Hepatocyte (in vitro differentiated cells): ENCODE measurements at regions not wholly inside any gene's neighbourhood (a gene's known extent, or its start where the extent isn't known, plus 50 kb on each side); places are given as distances from the start of the nearest gene placed in this dataset.

ENCODE experiments used
- EZH2 ChIP-seq: fragments of 200-600 bp; sonication (generic); IDR thresholded peaks from 2 replicates; pipeline ENCODE4 v1.6.1; 2016; ENCODE audit warnings: antibody characterized with exemption, mild to moderate bottlenecking, borderline replicate concordance
- EZH2phosphoT487 ChIP-seq: fragments of 200-600 bp; sonication (generic); IDR thresholded peaks from one replicate; pipeline ENCODE4 v1.6.1; 2018; ENCODE audit warnings: antibody characterized with exemption, mild to moderate bottlenecking, low read depth, moderate library complexity; ENCODE audit not compliant: unreplicated experiment, severe bottlenecking
- TF ChIP-seq, protein P1 (sequence below): fragments of 200-600 bp; sonication (generic); IDR thresholded peaks from 2 replicates; pipeline ENCODE4 v1.5.1; 2016; ENCODE audit warnings: antibody characterized with exemption, mild to moderate bottlenecking; ENCODE audit not compliant: poor library complexity

DNA sequence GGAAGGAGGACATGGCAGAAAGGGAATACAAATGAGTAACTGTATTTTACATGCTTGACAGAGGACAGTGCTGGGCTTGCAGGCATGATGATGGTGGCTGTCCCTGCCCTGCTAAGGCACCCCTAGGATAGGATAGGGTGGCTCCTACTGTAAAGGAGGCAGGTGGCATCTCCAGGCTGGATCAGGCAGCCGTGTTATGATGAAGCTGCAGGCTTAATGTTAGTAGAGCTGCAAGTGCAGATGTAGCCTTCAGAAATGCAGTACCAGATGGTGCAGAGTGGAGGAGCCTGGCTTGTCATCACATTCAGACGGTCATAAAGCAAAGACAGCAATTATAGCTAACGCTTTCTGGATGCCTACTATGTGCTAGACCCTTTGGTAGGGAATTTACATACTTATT is 287.9 kb upstream of the PODXL start:
- TF ChIP-seq, protein P1, sequence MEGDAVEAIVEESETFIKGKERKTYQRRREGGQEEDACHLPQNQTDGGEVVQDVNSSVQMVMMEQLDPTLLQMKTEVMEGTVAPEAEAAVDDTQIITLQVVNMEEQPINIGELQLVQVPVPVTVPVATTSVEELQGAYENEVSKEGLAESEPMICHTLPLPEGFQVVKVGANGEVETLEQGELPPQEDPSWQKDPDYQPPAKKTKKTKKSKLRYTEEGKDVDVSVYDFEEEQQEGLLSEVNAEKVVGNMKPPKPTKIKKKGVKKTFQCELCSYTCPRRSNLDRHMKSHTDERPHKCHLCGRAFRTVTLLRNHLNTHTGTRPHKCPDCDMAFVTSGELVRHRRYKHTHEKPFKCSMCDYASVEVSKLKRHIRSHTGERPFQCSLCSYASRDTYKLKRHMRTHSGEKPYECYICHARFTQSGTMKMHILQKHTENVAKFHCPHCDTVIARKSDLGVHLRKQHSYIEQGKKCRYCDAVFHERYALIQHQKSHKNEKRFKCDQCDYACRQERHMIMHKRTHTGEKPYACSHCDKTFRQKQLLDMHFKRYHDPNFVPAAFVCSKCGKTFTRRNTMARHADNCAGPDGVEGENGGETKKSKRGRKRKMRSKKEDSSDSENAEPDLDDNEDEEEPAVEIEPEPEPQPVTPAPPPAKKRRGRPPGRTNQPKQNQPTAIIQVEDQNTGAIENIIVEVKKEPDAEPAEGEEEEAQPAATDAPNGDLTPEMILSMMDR = no peak
- TF ChIP-seq EZH2 (no peak), EZH2phosphoT487 (no peak)
